Hepatocyte (in vitro differentiated cells): ENCODE measurements at regions not wholly inside any gene's neighbourhood (a gene's known extent, or its start where the extent isn't known, plus 50 kb on each side); places are given as distances from the start of the nearest gene placed in this dataset.

Source experiments
- DNase-seq: peaks from one replicate; pipeline ENCODE4 v3.0.0-alpha.2; 2016; ENCODE audit warnings: low spot score
- H2AFZ ChIP-seq: fragments of 200-600 bp; sonication (generic); 2 replicates; pipeline ENCODE4 v1.6.0; 2016; ENCODE audit warnings: antibody characterized with exemption, mild to moderate bottlenecking
- H3K27ac ChIP-seq: fragments of 200-600 bp; sonication (generic); 2 replicates; pipeline ENCODE4 v1.5.1; 2016; ENCODE audit warnings: mild to moderate bottlenecking
- H3K27me3 ChIP-seq: fragments of 200-600 bp; sonication (generic); 2 replicates; pipeline ENCODE4 v1.6.1; 2016
- H3K36me3 ChIP-seq: fragments of 200-600 bp; sonication (generic); replicated peaks from 2 replicates; pipeline ENCODE4 v1.5.1; 2016; ENCODE audit warnings: low read depth; ENCODE audit not compliant: insufficient read depth
- H3K4me1 ChIP-seq: fragments of 200-600 bp; sonication (generic); 2 replicates; pipeline ENCODE4 v1.5.1; 2016; ENCODE audit warnings: mild to moderate bottlenecking, moderate library complexity; ENCODE audit not compliant: insufficient read depth
- H3K4me2 ChIP-seq: fragments of 200-600 bp; sonication (generic); 2 replicates; pipeline ENCODE4 v1.6.0; 2016
- H3K4me3 ChIP-seq: fragments of 200-600 bp; sonication (generic); 2 replicates; pipeline ENCODE4 v1.5.1; 2016; ENCODE audit warnings: mild to moderate bottlenecking
- H3K79me2 ChIP-seq: fragments of 200-600 bp; sonication (generic); 2 replicates; pipeline ENCODE4 v1.6.0; 2017; ENCODE audit warnings: mild to moderate bottlenecking
- H3K9me2 ChIP-seq: fragments of 200-600 bp; sonication (generic); replicated peaks from 2 replicates; pipeline ENCODE4 v1.6.0; 2017; ENCODE audit warnings: mild to moderate bottlenecking; ENCODE audit not compliant: insufficient read depth
- H3K9me3 ChIP-seq: fragments of 200-600 bp; sonication (generic); 2 replicates; pipeline ENCODE4 v1.5.1; 2016; ENCODE audit warnings: low read depth, mild to moderate bottlenecking
- H4K20me1 ChIP-seq: fragments of 200-600 bp; sonication (generic); 2 replicates; pipeline ENCODE4 v1.6.0; 2016; ENCODE audit warnings: mild to moderate bottlenecking; ENCODE audit not compliant: insufficient read depth, poor library complexity, severe bottlenecking
- EZH2 ChIP-seq: fragments of 200-600 bp; sonication (generic); IDR thresholded peaks from 2 replicates; pipeline ENCODE4 v1.6.1; 2016; ENCODE audit warnings: antibody characterized with exemption, mild to moderate bottlenecking, borderline replicate concordance
- EZH2phosphoT487 ChIP-seq: fragments of 200-600 bp; sonication (generic); IDR thresholded peaks from one replicate; pipeline ENCODE4 v1.6.1; 2018; ENCODE audit warnings: antibody characterized with exemption, mild to moderate bottlenecking, low read depth, moderate library complexity; ENCODE audit not compliant: unreplicated experiment, severe bottlenecking
- WGBS: methylation state at CpG from one replicate; pipeline ENCODE4 v1.1.6; 2016; ENCODE audit warnings: low lambda C conversion rate; ENCODE audit errors: missing lambda C conversion rate; 5-methylcytosine and 5-hydroxymethylcytosine counted together
- TF ChIP-seq, protein P1 (sequence below): fragments of 200-600 bp; sonication (generic); IDR thresholded peaks from 2 replicates; pipeline ENCODE4 v1.5.1; 2016; ENCODE audit warnings: antibody characterized with exemption, mild to moderate bottlenecking; ENCODE audit not compliant: poor library complexity

DNA sequence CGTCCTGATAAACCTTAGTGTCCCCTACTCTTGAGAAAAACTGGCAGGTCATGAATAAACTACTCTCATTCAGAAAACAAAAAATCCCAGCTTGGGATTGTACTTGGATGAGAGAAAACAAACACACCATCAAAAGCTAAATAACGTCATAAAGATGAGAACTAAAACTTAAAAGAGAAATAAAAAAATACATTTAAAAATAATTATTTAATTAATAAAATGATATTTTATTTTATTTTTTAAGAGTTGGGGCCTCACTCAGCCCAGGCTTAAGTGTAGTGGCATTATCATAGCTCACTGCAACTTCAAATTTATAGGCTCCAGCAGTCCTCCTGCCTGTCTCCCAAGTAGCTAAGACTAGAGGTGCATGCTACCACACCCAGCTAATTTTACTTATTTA is 125.4 kb upstream of the CA10 start:
- H3K4me2 ChIP-seq = no peak overlapping the region
- TF ChIP-seq EZH2phosphoT487 = no peak
- TF ChIP-seq, protein P1, sequence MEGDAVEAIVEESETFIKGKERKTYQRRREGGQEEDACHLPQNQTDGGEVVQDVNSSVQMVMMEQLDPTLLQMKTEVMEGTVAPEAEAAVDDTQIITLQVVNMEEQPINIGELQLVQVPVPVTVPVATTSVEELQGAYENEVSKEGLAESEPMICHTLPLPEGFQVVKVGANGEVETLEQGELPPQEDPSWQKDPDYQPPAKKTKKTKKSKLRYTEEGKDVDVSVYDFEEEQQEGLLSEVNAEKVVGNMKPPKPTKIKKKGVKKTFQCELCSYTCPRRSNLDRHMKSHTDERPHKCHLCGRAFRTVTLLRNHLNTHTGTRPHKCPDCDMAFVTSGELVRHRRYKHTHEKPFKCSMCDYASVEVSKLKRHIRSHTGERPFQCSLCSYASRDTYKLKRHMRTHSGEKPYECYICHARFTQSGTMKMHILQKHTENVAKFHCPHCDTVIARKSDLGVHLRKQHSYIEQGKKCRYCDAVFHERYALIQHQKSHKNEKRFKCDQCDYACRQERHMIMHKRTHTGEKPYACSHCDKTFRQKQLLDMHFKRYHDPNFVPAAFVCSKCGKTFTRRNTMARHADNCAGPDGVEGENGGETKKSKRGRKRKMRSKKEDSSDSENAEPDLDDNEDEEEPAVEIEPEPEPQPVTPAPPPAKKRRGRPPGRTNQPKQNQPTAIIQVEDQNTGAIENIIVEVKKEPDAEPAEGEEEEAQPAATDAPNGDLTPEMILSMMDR = no peak
- TF ChIP-seq EZH2 = no peak
- H3K27ac ChIP-seq = no peak overlapping the region
- H3K4me1 ChIP-seq = no peaks in the 10 kb centered on the region
- no peak for DNase-seq
- H4K20me1 ChIP-seq = no peaks in the 10 kb centered on the region
- 70% methylated on average over 2 of the region's 2 CpGs for WGBS
- H3K79me2 ChIP-seq = no peaks in the 10 kb centered on the region
- no peaks in the 10 kb centered on the region for H3K36me3 ChIP-seq
- H3K9me3 ChIP-seq = no peaks in the 10 kb centered on the region
- no peaks in the 10 kb centered on the region for H3K27me3 ChIP-seq
- H2AFZ ChIP-seq = no peak overlapping the region
- H3K9me2 ChIP-seq = no peaks in the 10 kb centered on the region
- no peak overlapping the region for H3K4me3 ChIP-seq

DNA sequence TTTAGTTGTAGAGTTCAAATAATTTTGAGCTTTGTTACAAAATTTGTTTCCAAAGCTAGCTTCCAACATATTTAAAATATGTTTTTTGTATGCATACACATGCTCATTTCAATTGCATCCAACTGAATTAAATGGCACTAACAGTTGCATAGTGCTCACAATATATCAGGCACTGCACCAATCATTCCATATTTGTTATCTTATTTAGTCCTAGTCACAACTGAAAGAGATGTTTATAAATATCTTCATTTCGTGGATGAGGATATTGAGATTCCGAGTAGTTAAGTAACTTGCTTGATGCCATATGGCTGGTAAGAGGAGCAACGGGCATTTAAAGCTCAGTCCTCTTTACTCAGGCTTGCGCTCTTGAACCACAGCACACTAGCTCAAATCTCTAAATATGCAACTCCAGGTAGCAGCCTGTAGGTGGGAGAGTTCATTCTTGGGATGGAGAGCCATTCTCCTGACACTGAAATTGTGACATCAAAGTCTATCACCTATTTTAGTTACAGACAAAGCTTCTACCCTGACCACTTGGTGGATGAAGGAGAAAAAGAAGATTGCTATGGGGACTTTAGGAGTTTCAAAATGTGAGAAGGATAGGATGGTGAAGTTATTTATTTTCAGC is 118.0 kb upstream of the CA10 start:
- DNase-seq = no peak
- Histone ChIP-seq H3K9me3 (no peaks in the 10 kb centered on the region), H3K4me3 (no peak overlapping the region), H3K79me2 (no peaks in the 10 kb centered on the region), H3K27me3 (no peaks in the 10 kb centered on the region), H3K36me3 (no peaks in the 10 kb centered on the region), H3K4me2 (no peak overlapping the region), H4K20me1 (no peaks in the 10 kb centered on the region), H2AFZ (no peak overlapping the region), H3K4me1 (no peaks in the 10 kb centered on the region), H3K9me2 (no peaks in the 10 kb centered on the region), H3K27ac (no peak overlapping the region)
- WGBS = 95% methylated on average over 4 of the region's 4 CpGs
- TF ChIP-seq EZH2 = no peak
- TF ChIP-seq, protein P1 = no peak
- TF ChIP-seq EZH2phosphoT487 = no peak

DNA sequence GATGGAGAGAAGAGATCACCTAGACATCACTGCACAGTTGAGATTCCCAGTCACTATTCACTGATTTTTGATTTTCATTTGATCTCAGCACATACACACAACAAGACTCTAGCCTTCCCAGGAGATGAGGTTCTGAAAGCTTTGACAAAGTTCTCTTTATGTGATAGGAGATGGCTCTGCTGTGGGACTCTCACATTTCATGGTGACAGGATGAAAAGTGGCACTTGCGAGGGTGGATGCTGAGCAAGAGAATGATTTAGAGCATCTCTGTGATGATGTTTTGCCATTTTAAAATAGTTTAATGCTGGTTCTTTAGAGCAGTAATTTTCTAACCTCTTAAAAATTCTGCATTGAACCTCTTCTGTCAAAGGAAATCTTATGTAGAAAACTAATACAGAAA is 113.3 kb upstream of the CA10 start:
- H2AFZ ChIP-seq = no peak overlapping the region
- H3K27ac ChIP-seq = no peak overlapping the region
- H3K9me2 ChIP-seq = no peaks in the 10 kb centered on the region
- no peaks in the 10 kb centered on the region for H3K27me3 ChIP-seq
- WGBS = 91% methylated on average over 1 of the region's 1 CpG
- no peak overlapping the region for H3K4me3 ChIP-seq
- H3K9me3 ChIP-seq = no peaks in the 10 kb centered on the region
- no peaks in the 10 kb centered on the region for H3K79me2 ChIP-seq
- no peaks in the 10 kb centered on the region for H4K20me1 ChIP-seq
- TF ChIP-seq EZH2phosphoT487 (no peak), EZH2 (no peak)
- TF ChIP-seq, protein P1 = no peak
- no peak overlapping the region for H3K4me2 ChIP-seq
- no peak for DNase-seq
- H3K36me3 ChIP-seq = no peaks in the 10 kb centered on the region
- H3K4me1 ChIP-seq = no peaks in the 10 kb centered on the region

DNA sequence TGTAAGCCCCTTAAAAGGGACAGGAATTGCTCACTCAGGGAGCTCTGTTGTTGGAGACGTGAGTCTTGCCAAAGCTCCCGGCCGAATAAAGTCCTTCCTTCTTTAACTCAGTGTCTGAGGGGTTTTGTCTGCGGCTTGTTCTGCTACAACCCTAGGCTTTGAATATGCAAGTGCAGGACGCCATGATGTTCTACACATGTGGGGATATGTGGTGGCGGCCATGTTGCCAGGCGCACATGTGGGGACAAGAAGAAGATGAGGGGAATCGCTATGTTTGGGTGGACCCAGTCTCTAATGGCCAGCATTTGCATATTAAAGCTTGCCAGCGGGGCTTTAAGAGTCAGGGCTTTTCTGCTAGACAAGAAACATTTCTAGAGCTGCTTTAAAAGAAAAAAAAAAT is 96.8 kb upstream of the CA10 start:
- 88% methylated on average over 9 of the region's 9 CpGs for WGBS

More for the DNA sequence above, 96.8 kb upstream of the CA10 start:
- H3K79me2 ChIP-seq = no peaks in the 10 kb centered on the region
- H3K27me3 ChIP-seq = no peaks in the 10 kb centered on the region
- TF ChIP-seq EZH2 (no peak), EZH2phosphoT487 (no peak)
- TF ChIP-seq, protein P1 = no peak
- no peak for DNase-seq
- no peaks in the 10 kb centered on the region for H3K36me3 ChIP-seq
- H3K4me3 ChIP-seq = no peak overlapping the region
- no peak overlapping the region for H3K4me2 ChIP-seq
- H3K9me3 ChIP-seq = no peaks in the 10 kb centered on the region
- H3K4me1 ChIP-seq = no peaks in the 10 kb centered on the region
- no peak overlapping the region for H2AFZ ChIP-seq
- H3K27ac ChIP-seq = no peak overlapping the region
- H3K9me2 ChIP-seq = no peaks in the 10 kb centered on the region
- no peaks in the 10 kb centered on the region for H4K20me1 ChIP-seq
